VCaP (cell line): ENCODE measurements at regions not wholly inside any gene's neighbourhood (a gene's known extent, or its start where the extent isn't known, plus 50 kb on each side); places are given as distances from the start of the nearest gene placed in this dataset.

Experiments used
- H3K27ac ChIP-seq: fragments of 450-650 bp; 2 replicates; pipeline ENCODE4 v1.5.1; 2017
- CTCF ChIP-seq: fragments of 450-650 bp; conservative IDR thresholded peaks from 2 replicates; pipeline ENCODE4 v1.5.1; 2017; ENCODE audit warnings: mild to moderate bottlenecking, moderate library complexity

GRCh38 chr12:27176765-27177164 is 67.3 kb upstream of the STK38L start:
- TF ChIP-seq CTCF = no peak
- H3K27ac ChIP-seq = no peak overlapping the region

GRCh38 chr12:27177706-27178105 is 66.4 kb upstream of the STK38L start:
- TF ChIP-seq CTCF = no peak
- no peak overlapping the region for H3K27ac ChIP-seq

DNA sequence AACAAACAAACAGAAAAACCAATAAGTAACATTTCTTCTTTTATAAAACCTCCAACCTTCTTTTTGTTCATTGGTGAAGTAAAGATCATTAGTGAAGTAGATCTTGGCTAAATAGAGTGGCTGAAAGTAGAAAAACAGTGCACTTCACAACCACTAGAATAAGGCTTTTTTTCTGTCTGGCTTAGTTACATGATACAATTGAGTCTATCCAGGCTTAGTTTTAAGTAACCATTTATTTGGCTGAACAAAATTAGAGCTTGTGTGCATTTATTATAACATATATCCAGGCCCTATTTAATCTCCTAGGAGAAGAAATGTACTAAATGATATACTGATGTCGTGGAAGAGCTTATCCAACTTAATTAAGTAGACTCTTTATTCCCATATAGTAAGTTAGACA is 65.8 kb upstream of the STK38L start:
- H3K27ac ChIP-seq = no peak overlapping the region
- TF ChIP-seq CTCF = no peak

GRCh38 chr12:27178723-27179399 is 65.2 kb upstream of the STK38L start:
- TF ChIP-seq CTCF = no peak
- no peak overlapping the region for H3K27ac ChIP-seq

DNA sequence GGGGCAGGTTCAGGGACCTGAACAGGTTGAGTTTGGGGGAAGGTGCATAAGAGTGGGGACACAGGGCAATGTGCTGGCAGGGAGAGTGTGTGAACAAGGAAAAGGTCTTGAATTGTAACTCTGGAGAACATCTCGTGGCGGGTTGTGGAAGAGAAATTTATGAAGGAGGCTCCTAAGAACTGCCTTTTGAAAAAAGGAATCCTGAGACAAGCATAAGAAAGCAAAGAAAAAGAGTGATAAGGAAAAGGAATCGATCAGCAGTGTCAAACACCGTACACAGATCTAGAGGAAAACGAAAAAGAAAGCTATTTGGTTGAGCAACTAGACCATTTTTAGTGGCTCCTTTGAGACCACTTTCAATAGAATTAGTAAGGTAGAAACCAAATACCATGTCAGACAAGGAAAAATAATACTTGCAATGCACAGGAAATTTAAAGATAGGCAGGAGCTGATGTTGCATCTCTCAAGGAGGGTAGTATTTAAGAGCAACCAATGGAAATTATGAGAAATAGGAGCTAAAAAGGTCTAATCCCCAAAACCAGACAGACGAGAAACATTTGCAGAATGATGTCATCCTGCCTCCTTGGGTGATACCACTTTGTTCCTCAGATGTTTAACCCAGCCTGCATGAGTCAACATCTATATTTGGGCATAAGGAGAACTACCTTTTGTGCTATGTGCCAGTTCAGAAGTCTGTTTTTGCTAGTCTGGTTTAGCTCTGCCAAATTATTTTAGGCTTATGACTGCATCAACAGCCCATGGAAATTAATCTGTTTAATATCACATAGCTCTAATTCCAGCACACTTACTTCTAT is 64.5 kb upstream of the STK38L start:
- TF ChIP-seq CTCF = no peak
- no peak overlapping the region for H3K27ac ChIP-seq

DNA sequence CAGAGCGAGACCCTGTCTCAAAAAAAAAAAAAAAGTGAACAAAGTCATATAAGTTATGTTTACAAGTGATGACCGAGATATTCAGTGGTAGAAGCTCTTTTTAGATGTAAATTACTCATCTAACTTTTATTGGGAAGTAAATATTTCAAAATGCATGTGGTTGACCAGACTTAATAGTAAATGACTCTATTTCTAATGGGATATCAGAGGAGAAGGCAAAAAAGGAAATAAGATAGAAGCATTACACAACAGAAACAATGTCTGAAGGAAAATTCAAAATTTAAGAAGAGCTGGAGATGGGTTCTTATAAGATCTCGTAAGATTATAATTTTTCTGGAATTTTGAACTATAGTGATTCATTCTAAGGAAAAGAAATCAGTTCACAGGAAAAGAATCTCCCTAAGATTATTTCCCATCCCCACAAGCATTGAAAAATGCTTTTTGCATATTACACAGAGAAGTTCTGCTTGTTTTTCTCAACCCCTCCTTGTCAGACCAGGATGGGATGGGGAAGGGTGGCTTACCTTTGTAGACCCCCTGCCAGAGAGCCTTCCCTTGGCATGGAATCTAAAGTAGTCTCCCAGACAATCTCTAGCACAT is 63.1 kb upstream of the STK38L start:
- TF ChIP-seq CTCF = no peak
- H3K27ac ChIP-seq = no peak overlapping the region

- no peak overlapping the region for H3K27ac ChIP-seq
These were observed 60.7 kb upstream of the STK38L start for GRCh38 chr12:27183342-27183741.

More at GRCh38 chr12:27183342-27183741, 60.7 kb upstream of the STK38L start:
- TF ChIP-seq CTCF = no peak
